H1 (cell line): ENCODE measurements at regions not wholly inside any gene's neighbourhood (a gene's known extent, or its start where the extent isn't known, plus 50 kb on each side); places are given as distances from the start of the nearest gene placed in this dataset.

ENCODE experiments used
- CTCF ChIA-PET: fragments of 300-600 bp; sonication (Branson Sonifier 250); formaldehyde crosslinking; loops from one replicate; lab custom pipeline; 2021; ENCODE audit not compliant: partially characterized antibody; lab: Charles Lee
- POLR2A ChIA-PET: fragments of 300-600 bp; sonication (Branson Sonifier 250); formaldehyde crosslinking; loops from one replicate; lab custom pipeline; 2021; ENCODE audit warnings: inconsistent platforms; ENCODE audit not compliant: partially characterized antibody; lab: Charles Lee
- DNase-seq, 2 experiments: peaks; one replicate each; pipeline versions ENCODE4 v3.0.0 to v3.0.0-alpha.2; 2010 to 2022; ENCODE audit warnings: low spot score in 2 of 2, low read depth in 1 of 2, mixed read lengths in 1 of 2
- FAIRE-seq: peaks from 2 replicates; lab custom pipeline; 2011; peaks lifted over from hg19 to GRCh38; lab: Jason Lieb, UNC
- H2AFZ ChIP-seq: 2 replicates; pipeline ENCODE4 v1.8.1; 2012; ENCODE audit warnings: low read length, inconsistent platforms
- H2AK5ac ChIP-seq: 2 replicates; pipeline ENCODE4 v1.6.1; 2013; ENCODE audit warnings: low read depth, low read length
- H2BK120ac ChIP-seq: replicated peaks from 2 replicates; pipeline ENCODE3; 2013; ENCODE audit warnings: low read depth, low read length, inconsistent platforms
- H2BK12ac ChIP-seq: 2 replicates; pipeline ENCODE4 v1.6.1; 2013; ENCODE audit warnings: low read depth, low read length
- H2BK15ac ChIP-seq: 2 replicates; pipeline ENCODE4 v1.6.1; 2013; ENCODE audit warnings: low read length
- H2BK20ac ChIP-seq: 2 replicates; pipeline ENCODE4 v1.6.1; 2013; ENCODE audit warnings: low read length
- H2BK5ac ChIP-seq: 2 replicates; pipeline ENCODE4 v1.6.1; 2013; ENCODE audit warnings: low read depth, low read length
- H3K14ac ChIP-seq: 2 replicates; pipeline ENCODE4 v1.6.1; 2013; ENCODE audit warnings: inconsistent platforms; ENCODE audit not compliant: insufficient read length
- H3K18ac ChIP-seq: 2 replicates; pipeline ENCODE4 v1.6.1; 2013; ENCODE audit warnings: low read length; ENCODE audit errors: extremely low read depth
- H3K23ac ChIP-seq: 2 replicates; pipeline ENCODE4 v1.6.1; 2013; ENCODE audit warnings: inconsistent platforms; ENCODE audit not compliant: insufficient read length
- H3K23me2 ChIP-seq: 2 replicates; pipeline ENCODE4 v1.6.1; 2013; ENCODE audit warnings: low read depth, low read length
- H3K27ac ChIP-seq: 2 replicates; pipeline ENCODE4 v1.6.1; 2011; ENCODE audit warnings: low read depth, low read length, inconsistent platforms
- H3K27me3 ChIP-seq, 4 experiments: replicated peaks in 1 of 4; 1 replicate in 1 of 4; 2 replicates in 3 of 4; pipeline versions ENCODE4 v1.6.1 to v1.8.1; 2011 to 2013; ENCODE audit warnings: low read length in 3 of 4, mild to moderate bottlenecking in 3 of 4, inconsistent platforms in 2 of 4, mixed read lengths in 2 of 4, moderate library complexity in 1 of 4; ENCODE audit not compliant: control insufficient read depth in 3 of 4, insufficient read depth in 3 of 4; ENCODE audit errors: extremely low read depth in 1 of 4
- H3K36me3 ChIP-seq, 4 experiments: 2 replicates each; pipeline versions ENCODE4 v1.6.1 to v1.8.1; 2011 to 2013; ENCODE audit warnings: mild to moderate bottlenecking in 4 of 4, low read length in 3 of 4, moderate library complexity in 2 of 4, control low read depth in 1 of 4, inconsistent platforms in 1 of 4; ENCODE audit not compliant: insufficient read depth in 4 of 4, control insufficient read depth in 2 of 4
- H3K4ac ChIP-seq: replicated peaks from 2 replicates; pipeline ENCODE3; 2013; ENCODE audit warnings: low read length, low read depth, mixed read lengths, inconsistent platforms; ENCODE audit not compliant: insufficient read length
- H3K4me1 ChIP-seq, 4 experiments: replicated peaks in 1 of 4; 1 replicate in 1 of 4; 2 replicates in 3 of 4; pipeline versions ENCODE4 v1.6.1 to v1.8.1; 2011 to 2013; ENCODE audit warnings: low read length in 3 of 4, inconsistent platforms in 2 of 4, mixed read lengths in 1 of 4; ENCODE audit not compliant: insufficient read depth in 4 of 4, control insufficient read depth in 3 of 4
- H3K4me2 ChIP-seq, 2 experiments: 2 replicates each; pipeline versions ENCODE4 v1.6.1 to v1.8.1; 2011 to 2013; ENCODE audit warnings: low read depth in 2 of 2, low read length in 2 of 2, control low read depth in 1 of 2, inconsistent platforms in 1 of 2, mild to moderate bottlenecking in 1 of 2; ENCODE audit not compliant: insufficient read depth in 1 of 2
- H3K4me3 ChIP-seq, 4 experiments: fragments of 200-600, 300-600 bp in 1 of 4; sonication (generic), shearing (Covaris generic), sonication (Bioruptor Twin) in 1 of 4; 2 replicates each; pipeline versions ENCODE4 v1.5.1 to v1.8.1; 2011 to 2016; ENCODE audit warnings: low read length in 4 of 4, low read depth in 3 of 4, control low read depth in 2 of 4, inconsistent platforms in 2 of 4, mild to moderate bottlenecking in 2 of 4, mixed read lengths in 1 of 4, moderate library complexity in 1 of 4; ENCODE audit not compliant: insufficient read depth in 2 of 4; ENCODE audit errors: extremely low read depth in 1 of 4
- H3K56ac ChIP-seq: replicated peaks from 2 replicates; pipeline ENCODE3; 2013; ENCODE audit warnings: low read depth, mild to moderate bottlenecking, mixed read lengths, low read length, inconsistent platforms; ENCODE audit not compliant: insufficient read length
- H3K79me1 ChIP-seq: 2 replicates; pipeline ENCODE4 v1.6.1; 2013; ENCODE audit warnings: low read depth, low read length, control low read depth
- H3K79me2 ChIP-seq, 2 experiments: 2 replicates each; pipeline versions ENCODE4 v1.6.1 to v1.8.1; 2012 to 2013; ENCODE audit warnings: low read length in 2 of 2, mild to moderate bottlenecking in 2 of 2, inconsistent platforms in 1 of 2; ENCODE audit not compliant: insufficient read depth in 2 of 2, control insufficient read depth in 1 of 2
- H3K9ac ChIP-seq, 4 experiments: replicated peaks in 1 of 4; 1 replicate in 1 of 4; 2 replicates in 3 of 4; pipeline versions ENCODE4 v1.6.1 to v1.8.1; 2011 to 2013; ENCODE audit warnings: low read depth in 3 of 4, low read length in 3 of 4, control low read depth in 2 of 4, mild to moderate bottlenecking in 2 of 4, moderate library complexity in 2 of 4, inconsistent platforms in 1 of 4; ENCODE audit errors: extremely low read depth in 1 of 4
- H3K9me3 ChIP-seq, 2 experiments: 2 replicates each; pipeline versions ENCODE4 v1.6.1 to v1.8.1; 2012 to 2013; ENCODE audit warnings: mild to moderate bottlenecking in 2 of 2, moderate library complexity in 2 of 2, control low read depth in 1 of 2, inconsistent platforms in 1 of 2, low read depth in 1 of 2, low read length in 1 of 2, mixed read lengths in 1 of 2; ENCODE audit not compliant: insufficient read depth in 2 of 2
- H4K20me1 ChIP-seq, 2 experiments: replicated peaks in 1 of 2; 2 replicates each; pipeline versions ENCODE3 to v1.8.1; 2011 to 2013; ENCODE audit warnings: inconsistent platforms in 2 of 2, low read length in 2 of 2, mild to moderate bottlenecking in 1 of 2; ENCODE audit not compliant: insufficient read depth in 2 of 2, control insufficient read depth in 1 of 2
- H4K5ac ChIP-seq: 2 replicates; pipeline ENCODE4 v1.6.1; 2013; ENCODE audit warnings: low read length, low read depth, mixed read lengths, inconsistent platforms; ENCODE audit not compliant: insufficient read length
- H4K8ac ChIP-seq: 2 replicates; pipeline ENCODE4 v1.8.0; 2013; ENCODE audit warnings: mild to moderate bottlenecking, moderate library complexity, low read length, inconsistent platforms; ENCODE audit not compliant: insufficient read depth; ENCODE audit errors: extremely low read depth
- H4K91ac ChIP-seq: replicated peaks from 2 replicates; pipeline ENCODE3; 2013; ENCODE audit warnings: low read length, mixed read lengths, inconsistent platforms; ENCODE audit not compliant: insufficient read length
- BCL11A ChIP-seq, 2 experiments: IDR thresholded peaks; one replicate each; pipeline ENCODE4 v1.6.1; 2011; ENCODE audit warnings: low read depth in 2 of 2, low read length in 2 of 2, mild to moderate bottlenecking in 2 of 2
- CHD2 ChIP-seq: IDR thresholded peaks from 2 replicates; pipeline ENCODE4 v1.6.1; 2012; ENCODE audit warnings: low read length, improper control_type of control experiment
- CREB1 ChIP-seq: IDR thresholded peaks from 2 replicates; pipeline ENCODE4 v1.6.1; 2012; ENCODE audit warnings: inconsistent platforms
- HDAC6 ChIP-seq: IDR thresholded peaks from one replicate; pipeline ENCODE4 v1.7.1; 2012; ENCODE audit warnings: low read depth, mild to moderate bottlenecking, inconsistent platforms, low read length, moderate library complexity
- KDM4A ChIP-seq: IDR thresholded peaks from one replicate; pipeline ENCODE4 v1.7.1; 2012; ENCODE audit warnings: low read depth, mild to moderate bottlenecking, moderate library complexity, low read length, inconsistent platforms; ENCODE audit not compliant: severe bottlenecking
- POLR2AphosphoS5 ChIP-seq: IDR thresholded peaks from 2 replicates; pipeline ENCODE4 v1.6.1; 2011; ENCODE audit warnings: low read depth, low read length
- RAD21 ChIP-seq, 2 experiments: IDR thresholded peaks in 1 of 2; conservative IDR thresholded peaks in 1 of 2; 2 replicates each; pipeline ENCODE4 v1.6.1; 2011; ENCODE audit warnings: low read depth in 2 of 2, low read length in 2 of 2, improper control_type of control experiment in 1 of 2, inconsistent platforms in 1 of 2, mild to moderate bottlenecking in 1 of 2, moderate library complexity in 1 of 2
- RBBP5 ChIP-seq: IDR thresholded peaks from 2 replicates; pipeline ENCODE4 v1.7.1; 2012; ENCODE audit warnings: low read depth, mild to moderate bottlenecking, inconsistent platforms, low read length, moderate library complexity, borderline replicate concordance
- RXRA ChIP-seq: IDR thresholded peaks from 2 replicates; pipeline ENCODE4 v1.6.1; 2011; ENCODE audit warnings: low read depth, mild to moderate bottlenecking, low read length, moderate library complexity; ENCODE audit not compliant: insufficient read depth
- SIX5 ChIP-seq: IDR thresholded peaks from 2 replicates; pipeline ENCODE4 v1.6.1; 2011; ENCODE audit warnings: mild to moderate bottlenecking, low read depth, low read length
- SP1 ChIP-seq: IDR thresholded peaks from 2 replicates; pipeline ENCODE4 v1.6.1; 2011; ENCODE audit warnings: low read depth, low read length

DNA sequence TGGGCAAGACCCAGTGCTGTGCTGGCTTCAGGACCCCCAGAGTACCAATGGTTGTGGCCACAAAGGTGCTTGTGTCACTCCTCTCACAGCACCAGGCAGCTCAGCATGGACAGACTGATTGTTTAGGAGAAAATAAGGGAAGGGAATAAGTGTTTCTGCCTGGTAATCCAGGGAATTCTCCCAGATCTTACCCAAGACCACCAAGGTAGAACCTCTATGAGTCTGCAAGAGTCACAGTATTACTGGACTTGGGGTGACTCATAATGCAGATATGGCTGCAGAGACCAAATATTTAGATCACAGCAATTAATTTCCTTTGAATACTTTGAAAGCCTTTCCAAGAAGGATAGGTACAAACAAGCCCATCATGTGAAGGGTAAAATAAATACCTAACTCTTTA lies 1178.3 kb upstream of the FLRT2 start:
- Histone ChIP-seq H3K4me2 (no peak overlapping the region), H4K5ac (no peak overlapping the region), H3K56ac (no peak overlapping the region), H4K91ac (no peak overlapping the region), H2BK20ac (no peak overlapping the region), H4K20me1 (no peaks in the 10 kb centered on the region), H2BK120ac (no peak overlapping the region), H3K9ac (no peak overlapping the region), H3K79me2 (no peaks in the 10 kb centered on the region), H3K18ac (no peak overlapping the region), H2BK12ac (0 out of 2 replicates have a peak overlapping the region, but pooled peaks have one; percentile 3), H4K8ac (no peak overlapping the region), H3K4ac (no peak overlapping the region), H3K9me3 (no peaks in the 10 kb centered on the region), H3K4me3 (no peak overlapping the region), H3K36me3 (no peaks in the 10 kb centered on the region), H3K23me2 (no peaks in the 10 kb centered on the region), H3K27me3 (no peaks in the 10 kb centered on the region), H3K79me1 (no peaks in the 10 kb centered on the region), H2AK5ac (no peak overlapping the region), H3K4me1 (no peaks in the 10 kb centered on the region), H2AFZ (no peak overlapping the region), H3K23ac (no peak overlapping the region), H3K14ac (no peak overlapping the region), H3K27ac (no peak overlapping the region), H2BK5ac (no peak overlapping the region), H2BK15ac (no peak overlapping the region; the same call in 1 of the 2 replicates)
- POLR2A ChIA-PET, result no interaction called here
- CTCF ChIA-PET, result no interaction called here
- TF ChIP-seq SP1, result no peak
- TF ChIP-seq POLR2AphosphoS5, result no peak
- TF ChIP-seq KDM4A, result no peak
- TF ChIP-seq RBBP5, result no peak
- TF ChIP-seq RAD21 (IDR thresholded peaks at IDR 0.05 in 1 of 2, conservative IDR thresholded peaks at IDR 0.05 in 1 of 2; ENCODE audit: low read depth in 2 of 2, low read length in 2 of 2), result no peak
- no peak for TF ChIP-seq HDAC6
- no peak for TF ChIP-seq RXRA
- no peak for TF ChIP-seq CREB1
- TF ChIP-seq BCL11A (IDR thresholded peaks at IDR 0.05; ENCODE audit: low read depth in 2 of 2, low read length in 2 of 2), result no peak
- no peak for TF ChIP-seq CHD2
- TF ChIP-seq SIX5, result no peak
- FAIRE-seq (no peak), DNase-seq (no peak)
